ENCODE measurements at regions not wholly inside any gene's neighbourhood (a gene's known extent, or its start where the extent isn't known, plus 50 kb on each side); places are given as distances from the start of the nearest gene placed in this dataset.

GRCh38 chr6:6796818-6797217, 208.3 kb downstream of the LY86 start:
- no peaks in the 10 kb centered on the region for H3K9me3 ChIP-seq (ENCODE audit: control insufficient read depth, low read length)
- H3K27ac ChIP-seq (ENCODE audit: insufficient read depth, low read length, poor library complexity, severe bottlenecking) = no peak overlapping the region
- no peak for DNase-seq
- H3K27me3 ChIP-seq (replicated peaks; ENCODE audit: control insufficient read depth, insufficient read depth, low read length, poor library complexity, severe bottlenecking) = no peaks in the 10 kb centered on the region
- H3K4me3 ChIP-seq (ENCODE audit: insufficient read depth, low read depth, low read length, poor library complexity, severe bottlenecking) = no peak overlapping the region
- H3K36me3 ChIP-seq (ENCODE audit: control insufficient read depth, insufficient read depth, low read length) = no peaks in the 10 kb centered on the region
- H3K4me1 ChIP-seq (ENCODE audit: control insufficient read depth, insufficient read depth, low read length, poor library complexity, severe bottlenecking) = no peaks in the 10 kb centered on the region

- H3K4me1 ChIP-seq (ENCODE audit: control insufficient read depth, insufficient read depth, low read length, poor library complexity, severe bottlenecking) = no peaks in the 10 kb centered on the region
- H3K4me3 ChIP-seq (ENCODE audit: insufficient read depth, low read depth, low read length, poor library complexity, severe bottlenecking) = no peak overlapping the region
- no peak for DNase-seq
- H3K27me3 ChIP-seq (replicated peaks; ENCODE audit: control insufficient read depth, insufficient read depth, low read length, poor library complexity, severe bottlenecking) = no peaks in the 10 kb centered on the region
- no peaks in the 10 kb centered on the region for H3K36me3 ChIP-seq (ENCODE audit: control insufficient read depth, insufficient read depth, low read length)
- H3K9me3 ChIP-seq (ENCODE audit: control insufficient read depth, low read length) = no peaks in the 10 kb centered on the region
- no peak overlapping the region for H3K27ac ChIP-seq (ENCODE audit: insufficient read depth, low read length, poor library complexity, severe bottlenecking)
These were observed 209.9 kb downstream of the LY86 start for GRCh38 chr6:6798448-6798860.

- H3K36me3 ChIP-seq (ENCODE audit: control insufficient read depth, insufficient read depth, low read length) = no peaks in the 10 kb centered on the region
- H3K4me1 ChIP-seq (ENCODE audit: control insufficient read depth, insufficient read depth, low read length, poor library complexity, severe bottlenecking) = no peaks in the 10 kb centered on the region
- H3K4me3 ChIP-seq (ENCODE audit: insufficient read depth, low read depth, low read length, poor library complexity, severe bottlenecking) = no peak overlapping the region
- no peak for DNase-seq
- H3K9me3 ChIP-seq (ENCODE audit: control insufficient read depth, low read length) = no peaks in the 10 kb centered on the region
- no peak overlapping the region for H3K27ac ChIP-seq (ENCODE audit: insufficient read depth, low read length, poor library complexity, severe bottlenecking)
- H3K27me3 ChIP-seq (replicated peaks; ENCODE audit: control insufficient read depth, insufficient read depth, low read length, poor library complexity, severe bottlenecking) = no peaks in the 10 kb centered on the region
These were observed 212.4 kb downstream of the LY86 start for GRCh38 chr6:6801005-6801335.

- no peak for DNase-seq
- no peak overlapping the region for H3K27ac ChIP-seq (ENCODE audit: insufficient read depth, low read length, poor library complexity, severe bottlenecking)
- no peaks in the 10 kb centered on the region for H3K9me3 ChIP-seq (ENCODE audit: control insufficient read depth, low read length)
- no peaks in the 10 kb centered on the region for H3K27me3 ChIP-seq (replicated peaks; ENCODE audit: control insufficient read depth, insufficient read depth, low read length, poor library complexity, severe bottlenecking)
- H3K4me1 ChIP-seq (ENCODE audit: control insufficient read depth, insufficient read depth, low read length, poor library complexity, severe bottlenecking) = no peaks in the 10 kb centered on the region
- no peaks in the 10 kb centered on the region for H3K36me3 ChIP-seq (ENCODE audit: control insufficient read depth, insufficient read depth, low read length)
- no peak overlapping the region for H3K4me3 ChIP-seq (ENCODE audit: insufficient read depth, low read depth, low read length, poor library complexity, severe bottlenecking)
These were observed 213.2 kb downstream of the LY86 start for GRCh38 chr6:6801635-6802218.

GRCh38 chr6:6803180-6803977, 214.9 kb downstream of the LY86 start:
- no peaks in the 10 kb centered on the region for H3K27me3 ChIP-seq (replicated peaks; ENCODE audit: control insufficient read depth, insufficient read depth, low read length, poor library complexity, severe bottlenecking)
- no peak overlapping the region for H3K4me3 ChIP-seq (ENCODE audit: insufficient read depth, low read depth, low read length, poor library complexity, severe bottlenecking)
- H3K27ac ChIP-seq (ENCODE audit: insufficient read depth, low read length, poor library complexity, severe bottlenecking) = no peak overlapping the region
- no peaks in the 10 kb centered on the region for H3K9me3 ChIP-seq (ENCODE audit: control insufficient read depth, low read length)
- no peak for DNase-seq
- H3K4me1 ChIP-seq (ENCODE audit: control insufficient read depth, insufficient read depth, low read length, poor library complexity, severe bottlenecking) = no peaks in the 10 kb centered on the region
- H3K36me3 ChIP-seq (ENCODE audit: control insufficient read depth, insufficient read depth, low read length) = no peaks in the 10 kb centered on the region

- Histone ChIP-seq H3K27me3 (replicated peaks; ENCODE audit: control insufficient read depth, insufficient read depth, low read length, poor library complexity, severe bottlenecking) (no peaks in the 10 kb centered on the region), H3K36me3 (ENCODE audit: control insufficient read depth, insufficient read depth, low read length) (no peaks in the 10 kb centered on the region), H3K27ac (ENCODE audit: insufficient read depth, low read length, poor library complexity, severe bottlenecking) (no peak overlapping the region), H3K4me3 (ENCODE audit: insufficient read depth, low read depth, low read length, poor library complexity, severe bottlenecking) (no peak overlapping the region), H3K9me3 (ENCODE audit: control insufficient read depth, low read length) (no peaks in the 10 kb centered on the region), H3K4me1 (ENCODE audit: control insufficient read depth, insufficient read depth, low read length, poor library complexity, severe bottlenecking) (no peaks in the 10 kb centered on the region)
- no peak for DNase-seq
These were observed 216.5 kb downstream of the LY86 start for GRCh38 chr6:6804843-6805615.

- Histone ChIP-seq H3K9me3 (ENCODE audit: control insufficient read depth, low read length) (no peaks in the 10 kb centered on the region), H3K4me1 (ENCODE audit: control insufficient read depth, insufficient read depth, low read length, poor library complexity, severe bottlenecking) (peaks cover 2% of the 10 kb centered on the region), H3K27ac (ENCODE audit: insufficient read depth, low read length, poor library complexity, severe bottlenecking) (no peak overlapping the region), H3K4me3 (ENCODE audit: insufficient read depth, low read depth, low read length, poor library complexity, severe bottlenecking) (no peak overlapping the region), H3K27me3 (replicated peaks; ENCODE audit: control insufficient read depth, insufficient read depth, low read length, poor library complexity, severe bottlenecking) (no peaks in the 10 kb centered on the region), H3K36me3 (ENCODE audit: control insufficient read depth, insufficient read depth, low read length) (no peaks in the 10 kb centered on the region)
- DNase-seq = no peak
These were observed 218.5 kb downstream of the LY86 start for GRCh38 chr6:6806844-6807518.

- no peaks in the 10 kb centered on the region for H3K9me3 ChIP-seq (ENCODE audit: control insufficient read depth, low read length)
- no peaks in the 10 kb centered on the region for H3K36me3 ChIP-seq (ENCODE audit: control insufficient read depth, insufficient read depth, low read length)
- peaks cover 2% of the 10 kb centered on the region for H3K4me1 ChIP-seq (ENCODE audit: control insufficient read depth, insufficient read depth, low read length, poor library complexity, severe bottlenecking)
- no peak overlapping the region for H3K27ac ChIP-seq (ENCODE audit: insufficient read depth, low read length, poor library complexity, severe bottlenecking)
- no peaks in the 10 kb centered on the region for H3K27me3 ChIP-seq (replicated peaks; ENCODE audit: control insufficient read depth, insufficient read depth, low read length, poor library complexity, severe bottlenecking)
- H3K4me3 ChIP-seq (ENCODE audit: insufficient read depth, low read depth, low read length, poor library complexity, severe bottlenecking) = no peak overlapping the region
- no peak for DNase-seq
These were observed 219.8 kb downstream of the LY86 start for GRCh38 chr6:6808343-6808742.

- H3K27me3 ChIP-seq (replicated peaks; ENCODE audit: control insufficient read depth, insufficient read depth, low read length, poor library complexity, severe bottlenecking) = no peaks in the 10 kb centered on the region
- H3K27ac ChIP-seq (ENCODE audit: insufficient read depth, low read length, poor library complexity, severe bottlenecking) = no peak overlapping the region
- DNase-seq = no peak
- no peak overlapping the region for H3K4me3 ChIP-seq (ENCODE audit: insufficient read depth, low read depth, low read length, poor library complexity, severe bottlenecking)
- peaks cover 2% of the 10 kb centered on the region for H3K4me1 ChIP-seq (ENCODE audit: control insufficient read depth, insufficient read depth, low read length, poor library complexity, severe bottlenecking)
- H3K9me3 ChIP-seq (ENCODE audit: control insufficient read depth, low read length) = no peaks in the 10 kb centered on the region
- no peaks in the 10 kb centered on the region for H3K36me3 ChIP-seq (ENCODE audit: control insufficient read depth, insufficient read depth, low read length)
These were observed 220.4 kb downstream of the LY86 start for GRCh38 chr6:6808915-6809314.

Data from effector memory CD4-positive, alpha-beta T cell (primary cell).